Superior temporal gyrus (tissue), 1 donor: ENCODE measurements at regions not wholly inside any gene's neighbourhood (a gene's known extent, or its start where the extent isn't known, plus 50 kb on each side); places are given as distances from the start of the nearest gene placed in this dataset.
"Not testable (repeated sequence)": the region's sequence is repeated elsewhere in the genome, so short reads cannot be mapped to it uniquely, and the experiment has no call there.

Source experiments
- DNase-seq: peaks from one replicate; pipeline ENCODE4 v3.0.0-alpha.2; 2016; ENCODE audit errors: extremely low spot score

GRCh38 chr7:37617406-37617805 lies 66.2 kb upstream of the GPR141 start:
- DNase-seq = not testable (repeated sequence)

DNA sequence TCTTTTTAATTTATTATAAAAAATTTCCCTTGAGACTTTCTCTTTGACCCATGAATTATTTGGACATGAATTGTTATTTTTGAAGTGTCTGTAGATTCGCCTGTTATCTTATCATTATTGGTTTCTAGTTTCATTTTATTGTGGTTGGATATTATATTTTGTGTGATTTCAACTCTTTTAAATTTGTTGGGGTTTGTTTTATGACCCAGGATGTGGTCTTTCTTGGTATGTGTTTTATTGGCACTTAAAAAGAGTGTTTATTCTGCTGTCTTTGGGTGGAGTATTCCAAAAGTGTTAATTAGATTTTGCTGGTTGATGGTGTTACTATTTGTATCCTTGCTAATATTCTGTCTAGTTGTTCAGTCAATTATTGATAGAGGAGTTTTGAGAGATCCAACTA lies 50.5 kb upstream of the GPR141 start:
- DNase-seq = no peak
